SK-N-SH (cell line): ENCODE measurements at regions not wholly inside any gene's neighbourhood (a gene's known extent, or its start where the extent isn't known, plus 50 kb on each side); places are given as distances from the start of the nearest gene placed in this dataset.

Experiments
- CTCF ChIA-PET: fragments of 300-600, 350-600 bp; formaldehyde crosslinking; extraction: SDS; loops from one replicate; lab custom pipeline; 2021; lab: Yijun Ruan, JAX
- POLR2A ChIA-PET: fragments of 350-600 bp; sonication (Branson Sonifier 250); formaldehyde crosslinking; extraction: SDS; loops from one replicate; lab custom pipeline; 2020; ENCODE audit warnings: antibody characterized with exemption, inconsistent platforms; lab: Yijun Ruan, JAX
- DNase-seq: peaks from one replicate; pipeline ENCODE4 v3.0.0; 2012
- H2AFZ ChIP-seq: fragments of 200-600 bp; sonication (generic); 2 replicates; pipeline ENCODE4 v1.8.1; 2016; ENCODE audit warnings: antibody characterized with exemption, mild to moderate bottlenecking, low read depth
- H3F3A ChIP-seq: fragments of 200-600 bp; sonication (generic); replicated peaks from 2 replicates; pipeline ENCODE3; 2016; ENCODE audit warnings: antibody characterized with exemption, mild to moderate bottlenecking; ENCODE audit not compliant: insufficient read depth
- H3K27ac ChIP-seq, 2 experiments: fragments of 200-500 bp in 1 of 2; fragments of 200-600 bp in 1 of 2; sonication (Bioruptor generic) in 1 of 2; sonication (generic), shearing (Covaris generic) in 1 of 2; 2 replicates each; pipeline versions ENCODE4 v1.5.1 to v1.6.1; 2014 to 2016; ENCODE audit warnings: low read depth in 2 of 2, inconsistent platforms in 1 of 2, low read length in 1 of 2, mild to moderate bottlenecking in 1 of 2, mixed read lengths in 1 of 2
- H3K27me3 ChIP-seq: fragments of 200-600 bp; sonication (generic), shearing (Covaris generic); 2 replicates; pipeline ENCODE4 v1.6.1; 2016; ENCODE audit warnings: mixed run types; ENCODE audit not compliant: insufficient read depth
- H3K36me3 ChIP-seq, 2 experiments: fragments of 200-500 bp in 1 of 2; fragments of 200-600 bp in 1 of 2; sonication (Bioruptor generic) in 1 of 2; sonication (generic) in 1 of 2; replicated peaks in 1 of 2; 2 replicates each; pipeline versions ENCODE3 to v1.5.1; 2014 to 2016; ENCODE audit warnings: low read length in 1 of 2, mild to moderate bottlenecking in 1 of 2; ENCODE audit not compliant: insufficient read depth in 2 of 2, control insufficient read depth in 1 of 2
- H3K4me1 ChIP-seq, 2 experiments: fragments of 200-500 bp in 1 of 2; fragments of 200-600 bp in 1 of 2; sonication (Bioruptor generic) in 1 of 2; sonication (generic), shearing (Covaris generic) in 1 of 2; 2 replicates each; pipeline versions ENCODE4 v1.5.1 to v1.6.1; 2014 to 2016; ENCODE audit warnings: low read depth in 1 of 2, low read length in 1 of 2, mixed run types in 1 of 2; ENCODE audit not compliant: insufficient read depth in 2 of 2, control insufficient read depth in 1 of 2
- H3K4me2 ChIP-seq: fragments of 200-600 bp; sonication (generic), shearing (Covaris generic); 2 replicates; pipeline ENCODE4 v1.6.1; 2017; ENCODE audit warnings: mixed run types
- H3K4me3 ChIP-seq, 2 experiments: fragments of 200-500 bp in 1 of 2; fragments of 200-600 bp in 1 of 2; sonication (Bioruptor generic) in 1 of 2; sonication (generic), shearing (Covaris generic) in 1 of 2; 2 replicates each; pipeline versions ENCODE4 v1.5.1 to v1.8.1; 2014 to 2016; ENCODE audit warnings: low read depth in 2 of 2, inconsistent platforms in 1 of 2, low read length in 1 of 2, mild to moderate bottlenecking in 1 of 2, mixed read lengths in 1 of 2, moderate library complexity in 1 of 2
- H3K79me2 ChIP-seq: fragments of 200-600 bp; sonication (generic); 2 replicates; pipeline ENCODE4 v1.8.1; 2017; ENCODE audit warnings: mild to moderate bottlenecking; ENCODE audit not compliant: insufficient read depth
- H3K9ac ChIP-seq: fragments of 200-600 bp; sonication (generic); 2 replicates; pipeline ENCODE4 v1.6.1; 2017; ENCODE audit warnings: mixed run types
- H3K9me2 ChIP-seq: fragments of 200-600 bp; sonication (generic); 2 replicates; pipeline ENCODE4 v1.6.1; 2017; ENCODE audit warnings: mixed run types
- H3K9me3 ChIP-seq: fragments of 200-600 bp; sonication (generic); 2 replicates; pipeline ENCODE4 v1.6.1; 2017; ENCODE audit warnings: mixed run types, mild to moderate bottlenecking, moderate library complexity
- H4K20me1 ChIP-seq: fragments of 200-600 bp; sonication (generic); 2 replicates; pipeline ENCODE4 v1.6.1; 2017; ENCODE audit warnings: mild to moderate bottlenecking, mixed run types; ENCODE audit not compliant: insufficient read depth
- FOSL2 ChIP-seq: IDR thresholded peaks from 2 replicates; pipeline ENCODE4 v1.4.0; 2012; ENCODE audit warnings: low read depth, mild to moderate bottlenecking, moderate library complexity, borderline replicate concordance
- GABPA ChIP-seq: IDR thresholded peaks from 2 replicates; pipeline ENCODE4 v1.4.0; 2012; ENCODE audit warnings: low read depth, mild to moderate bottlenecking
- MEF2A ChIP-seq: IDR thresholded peaks from 2 replicates; pipeline ENCODE4 v1.4.0; 2012; ENCODE audit warnings: low read depth, borderline replicate concordance
- MXI1 ChIP-seq: IDR thresholded peaks from 2 replicates; pipeline ENCODE4 v1.6.1; 2012; ENCODE audit warnings: mild to moderate bottlenecking, low read depth, low read length, improper control_type of control experiment
- NFIC ChIP-seq: IDR thresholded peaks from 2 replicates; pipeline ENCODE4 v1.4.0; 2012; ENCODE audit warnings: borderline replicate concordance
- RAD21 ChIP-seq: IDR thresholded peaks from 2 replicates; pipeline ENCODE4 v1.6.1; 2012; ENCODE audit warnings: mild to moderate bottlenecking, low read length
- REST ChIP-seq: IDR thresholded peaks from 2 replicates; pipeline ENCODE4 v1.6.1; 2012; ENCODE audit warnings: mild to moderate bottlenecking, low read depth, low read length, moderate library complexity
- TEAD4 ChIP-seq: IDR thresholded peaks from 2 replicates; pipeline ENCODE4 v1.4.0; 2012; ENCODE audit warnings: mild to moderate bottlenecking, borderline replicate concordance; ENCODE audit not compliant: insufficient read depth
- USF2 ChIP-seq: fragments of 150-350 bp; IDR thresholded peaks from 2 replicates; pipeline ENCODE4 v1.6.1; 2017; ENCODE audit warnings: antibody characterized with exemption, low read length, low read depth, borderline replicate concordance
- ZBTB33 ChIP-seq: IDR thresholded peaks from 2 replicates; pipeline ENCODE4 v1.4.0; 2012; ENCODE audit warnings: low read depth, borderline replicate concordance

- TF ChIP-seq ZBTB33 = no peak
- TF ChIP-seq GABPA = no peak
- no peak for TF ChIP-seq MXI1
- no peak for TF ChIP-seq REST
- TF ChIP-seq FOSL2 = no peak
Measured at GRCh38 chr4:188495169-188495568, 355.9 kb downstream of the TRIML1 start (continued).

- ChIA-PET CTCF (no interaction called here), POLR2A (no interaction called here)
- Histone ChIP-seq H3K79me2 (no peaks in the 10 kb centered on the region), H3K9me3 (no peaks in the 10 kb centered on the region), H3K4me1 (no peaks in the 10 kb centered on the region), H3K27ac (no peak overlapping the region), H2AFZ (no peak overlapping the region), H3K4me2 (no peak overlapping the region), H3K9me2 (no peaks in the 10 kb centered on the region), H3K9ac (no peak overlapping the region), H3F3A (no peaks in the 10 kb centered on the region), H3K36me3 (no peaks in the 10 kb centered on the region), H3K4me3 (no peak overlapping the region), H3K27me3 (no peaks in the 10 kb centered on the region), H4K20me1 (no peaks in the 10 kb centered on the region)
- no peak for TF ChIP-seq MEF2A
- TF ChIP-seq USF2 = no peak
- no peak for TF ChIP-seq FOSL2
- TF ChIP-seq RAD21 = no peak
- no peak for TF ChIP-seq NFIC
- TF ChIP-seq TEAD4 = no peak
- DNase-seq = no peak
Measured at GRCh38 chr4:188511431-188511830, 372.2 kb downstream of the TRIML1 start.
